HUES6 (cell line): ENCODE measurements at regions not wholly inside any gene's neighbourhood (a gene's known extent, or its start where the extent isn't known, plus 50 kb on each side); places are given as distances from the start of the nearest gene placed in this dataset.

ENCODE experiments used
- H3K27ac ChIP-seq: 2 replicates; pipeline ENCODE4 v1.7.0; 2013; ENCODE audit warnings: low read depth, mild to moderate bottlenecking, low read length, inconsistent platforms
- H3K27me3 ChIP-seq: 2 replicates; pipeline ENCODE4 v1.6.1; 2013; ENCODE audit warnings: low read length; ENCODE audit not compliant: control insufficient read depth, insufficient read depth
- H3K36me3 ChIP-seq: 2 replicates; pipeline ENCODE4 v1.6.1; 2013; ENCODE audit warnings: low read length; ENCODE audit not compliant: control insufficient read depth, insufficient read depth
- H3K4me1 ChIP-seq: 2 replicates; pipeline ENCODE4 v1.6.1; 2013; ENCODE audit warnings: low read length; ENCODE audit not compliant: control insufficient read depth, insufficient read depth
- H3K4me3 ChIP-seq: 2 replicates; pipeline ENCODE4 v1.5.1; 2013; ENCODE audit warnings: low read depth, low read length
- H3K9ac ChIP-seq: one replicate; pipeline ENCODE4 v1.6.1; 2013; ENCODE audit warnings: mild to moderate bottlenecking, low read length
- H3K9me3 ChIP-seq: 2 replicates; pipeline ENCODE4 v1.6.1; 2013; ENCODE audit warnings: low read depth, low read length; ENCODE audit not compliant: control insufficient read depth, insufficient read depth

- no peaks in the 10 kb centered on the region for H3K27me3 ChIP-seq
- no peaks in the 10 kb centered on the region for H3K9me3 ChIP-seq
- H3K36me3 ChIP-seq = no peaks in the 10 kb centered on the region
- H3K9ac ChIP-seq = no peak overlapping the region
- no peaks in the 10 kb centered on the region for H3K4me1 ChIP-seq
- no peak overlapping the region for H3K4me3 ChIP-seq
- H3K27ac ChIP-seq = no peak overlapping the region
Measured at GRCh38 chr6:95777338-95777737, 200.0 kb downstream of the MANEA start.

- Histone ChIP-seq H3K9ac (no peak overlapping the region), H3K27ac (no peak overlapping the region), H3K36me3 (no peaks in the 10 kb centered on the region), H3K4me3 (no peak overlapping the region), H3K9me3 (no peaks in the 10 kb centered on the region), H3K4me1 (no peaks in the 10 kb centered on the region), H3K27me3 (no peaks in the 10 kb centered on the region)
Measured at GRCh38 chr6:95780037-95780436, 202.7 kb downstream of the MANEA start.

- H3K4me3 ChIP-seq = no peak overlapping the region
- H3K27me3 ChIP-seq = no peaks in the 10 kb centered on the region
- H3K36me3 ChIP-seq = no peaks in the 10 kb centered on the region
- no peak overlapping the region for H3K9ac ChIP-seq
- H3K27ac ChIP-seq = no peak overlapping the region
- H3K4me1 ChIP-seq = no peaks in the 10 kb centered on the region
- no peaks in the 10 kb centered on the region for H3K9me3 ChIP-seq
Measured at GRCh38 chr6:95784019-95784418, 206.7 kb downstream of the MANEA start.

GRCh38 chr6:95784869-95785268 is 207.5 kb downstream of the MANEA start:
- Histone ChIP-seq H3K27me3 (no peaks in the 10 kb centered on the region), H3K27ac (no peak overlapping the region), H3K4me3 (no peak overlapping the region), H3K36me3 (no peaks in the 10 kb centered on the region), H3K4me1 (no peaks in the 10 kb centered on the region), H3K9me3 (no peaks in the 10 kb centered on the region), H3K9ac (no peak overlapping the region)

- H3K9me3 ChIP-seq = no peaks in the 10 kb centered on the region
- no peaks in the 10 kb centered on the region for H3K4me1 ChIP-seq
- H3K4me3 ChIP-seq = no peak overlapping the region
- no peak overlapping the region for H3K27ac ChIP-seq
- no peaks in the 10 kb centered on the region for H3K27me3 ChIP-seq
- no peaks in the 10 kb centered on the region for H3K36me3 ChIP-seq
- H3K9ac ChIP-seq = no peak overlapping the region
Measured at GRCh38 chr6:95785785-95786184, 208.4 kb downstream of the MANEA start.

- H3K9me3 ChIP-seq = no peaks in the 10 kb centered on the region
- no peak overlapping the region for H3K27ac ChIP-seq
- no peaks in the 10 kb centered on the region for H3K4me1 ChIP-seq
- no peak overlapping the region for H3K4me3 ChIP-seq
- no peak overlapping the region for H3K9ac ChIP-seq
- H3K27me3 ChIP-seq = no peaks in the 10 kb centered on the region
- no peaks in the 10 kb centered on the region for H3K36me3 ChIP-seq
Measured at GRCh38 chr6:95786802-95787201, 209.5 kb downstream of the MANEA start.

GRCh38 chr6:95790787-95791186 is 213.5 kb downstream of the MANEA start:
- H3K4me1 ChIP-seq = no peaks in the 10 kb centered on the region
- H3K27me3 ChIP-seq = no peaks in the 10 kb centered on the region
- peaks cover 3% of the 10 kb centered on the region; the same call in 1 of the 2 replicates for H3K9me3 ChIP-seq
- no peak overlapping the region for H3K9ac ChIP-seq
- H3K36me3 ChIP-seq = no peaks in the 10 kb centered on the region
- no peak overlapping the region for H3K27ac ChIP-seq
- no peak overlapping the region for H3K4me3 ChIP-seq

- Histone ChIP-seq H3K27me3 (peaks cover 8% of the 10 kb centered on the region; the same call in 1 of the 2 replicates), H3K36me3 (no peaks in the 10 kb centered on the region), H3K27ac (no peak overlapping the region), H3K9me3 (peaks cover 3% of the 10 kb centered on the region; the same call in 1 of the 2 replicates), H3K9ac (no peak overlapping the region), H3K4me1 (no peaks in the 10 kb centered on the region), H3K4me3 (no peak overlapping the region)
Measured at GRCh38 chr6:95794749-95795148, 217.4 kb downstream of the MANEA start.

- Histone ChIP-seq H3K27ac (no peak overlapping the region), H3K4me1 (no peaks in the 10 kb centered on the region), H3K9ac (no peak overlapping the region), H3K9me3 (peaks cover 3% of the 10 kb centered on the region; the same call in 1 of the 2 replicates), H3K27me3 (peaks cover 9% of the 10 kb centered on the region; the same call in 1 of the 2 replicates), H3K36me3 (no peaks in the 10 kb centered on the region), H3K4me3 (no peak overlapping the region)
Measured at GRCh38 chr6:95795927-95796326, 218.6 kb downstream of the MANEA start.

GRCh38 chr6:95797054-95797453 is 218.7 kb upstream of the FUT9 start:
- Histone ChIP-seq H3K27ac (no peak overlapping the region), H3K9ac (no peak overlapping the region), H3K36me3 (no peaks in the 10 kb centered on the region), H3K9me3 (peaks cover 3% of the 10 kb centered on the region; the same call in 1 of the 2 replicates), H3K4me1 (peaks cover 2% of the 10 kb centered on the region), H3K4me3 (no peak overlapping the region), H3K27me3 (peaks cover 20% of the 10 kb centered on the region)

- Histone ChIP-seq H3K9ac (no peak overlapping the region), H3K27ac (no peak overlapping the region), H3K4me3 (no peak overlapping the region), H3K9me3 (no peaks in the 10 kb centered on the region), H3K36me3 (no peaks in the 10 kb centered on the region), H3K4me1 (peaks cover 32% of the 10 kb centered on the region), H3K27me3 (peaks cover 41% of the 10 kb centered on the region)
Measured at GRCh38 chr6:95802978-95803377, 212.8 kb upstream of the FUT9 start.

- H3K27ac ChIP-seq = no peak overlapping the region
- no peak overlapping the region for H3K4me3 ChIP-seq
- no peaks in the 10 kb centered on the region for H3K36me3 ChIP-seq
- no peaks in the 10 kb centered on the region for H3K9me3 ChIP-seq
- no peak overlapping the region for H3K9ac ChIP-seq
- H3K27me3 ChIP-seq = peaks cover 38% of the 10 kb centered on the region
- H3K4me1 ChIP-seq = peaks cover 32% of the 10 kb centered on the region
Measured at GRCh38 chr6:95803889-95804288, 211.9 kb upstream of the FUT9 start.
